ENCODE measurements at regions not wholly inside any gene's neighbourhood (a gene's known extent, or its start where the extent isn't known, plus 50 kb on each side); places are given as distances from the start of the nearest gene placed in this dataset.

GRCh38 chr12:38158428-38159091 lies 158.0 kb upstream of the ALG10B start:
- Histone ChIP-seq H3K9ac (ENCODE audit: low read length) (no peak overlapping the region), H3K36me3 (ENCODE audit: control insufficient read depth, insufficient read depth, low read length) (no peaks in the 10 kb centered on the region), H3K56ac (ENCODE audit: low read length) (no peak overlapping the region), H3K79me1 (ENCODE audit: low read length) (no peaks in the 10 kb centered on the region), H3K4me2 (ENCODE audit: low read length) (no peak overlapping the region), H3K4me1 (ENCODE audit: control insufficient read depth, low read depth, low read length) (no peaks in the 10 kb centered on the region), H2AK5ac (ENCODE audit: low read length) (no peak overlapping the region), H2BK5ac (ENCODE audit: low read length) (no peak overlapping the region), H3K4ac (ENCODE audit: low read depth, low read length) (no peak overlapping the region), H4K8ac (ENCODE audit: low read depth, low read length) (no peak overlapping the region), H3K4me3 (ENCODE audit: low read length) (no peak overlapping the region), H3K18ac (ENCODE audit: low read length) (no peak overlapping the region), H3K23ac (ENCODE audit: low read length) (no peak overlapping the region), H2BK120ac (ENCODE audit: low read depth, low read length) (no peak overlapping the region), H3K27me3 (ENCODE audit: insufficient read depth, low read length, poor library complexity) (no peaks in the 10 kb centered on the region), H3K79me2 (ENCODE audit: control insufficient read depth, insufficient read depth, low read length) (no peaks in the 10 kb centered on the region), H4K5ac (ENCODE audit: low read length) (no peak overlapping the region), H3K27ac (ENCODE audit: low read depth, low read length) (no peak overlapping the region), H2BK15ac (replicated peaks; ENCODE audit: low read depth) (no peak overlapping the region)
- WGBS (ENCODE audit: extremely low coverage, insufficient coverage, low lambda C conversion rate), result no CpG with 5 or more reads among the region's 32 CpGs
- no peak for DNase-seq

GRCh38 chr12:38159092-38159551 lies 157.5 kb upstream of the ALG10B start:
- H4K8ac ChIP-seq (ENCODE audit: low read depth, low read length), result no peak overlapping the region
- WGBS (ENCODE audit: extremely low coverage, insufficient coverage, low lambda C conversion rate), result no CpG with 5 or more reads among the region's 19 CpGs
- no peak overlapping the region for H4K5ac ChIP-seq (ENCODE audit: low read length)
- no peaks in the 10 kb centered on the region for H3K36me3 ChIP-seq (ENCODE audit: control insufficient read depth, insufficient read depth, low read length)
- no peaks in the 10 kb centered on the region for H3K4me1 ChIP-seq (ENCODE audit: control insufficient read depth, low read depth, low read length)
- H2BK5ac ChIP-seq (ENCODE audit: low read length), result no peak overlapping the region
- no peaks in the 10 kb centered on the region for H3K79me2 ChIP-seq (ENCODE audit: control insufficient read depth, insufficient read depth, low read length)
- H3K9ac ChIP-seq (ENCODE audit: low read length), result no peak overlapping the region
- no peak overlapping the region for H3K4me2 ChIP-seq (ENCODE audit: low read length)
- H3K56ac ChIP-seq (ENCODE audit: low read length), result no peak overlapping the region
- H3K18ac ChIP-seq (ENCODE audit: low read length), result no peak overlapping the region
- no peak overlapping the region for H2AK5ac ChIP-seq (ENCODE audit: low read length)
- H2BK120ac ChIP-seq (ENCODE audit: low read depth, low read length), result no peak overlapping the region
- no peak for DNase-seq
- H2BK15ac ChIP-seq (replicated peaks; ENCODE audit: low read depth), result no peak overlapping the region
- no peak overlapping the region for H3K4ac ChIP-seq (ENCODE audit: low read depth, low read length)
- H3K79me1 ChIP-seq (ENCODE audit: low read length), result no peaks in the 10 kb centered on the region
- H3K27me3 ChIP-seq (ENCODE audit: insufficient read depth, low read length, poor library complexity), result no peaks in the 10 kb centered on the region
- no peak overlapping the region for H3K4me3 ChIP-seq (ENCODE audit: low read length)
- no peak overlapping the region for H3K27ac ChIP-seq (ENCODE audit: low read depth, low read length)
- no peak overlapping the region for H3K23ac ChIP-seq (ENCODE audit: low read length)

GRCh38 chr12:38159591-38160317 lies 156.8 kb upstream of the ALG10B start:
- H3K4me2 ChIP-seq (ENCODE audit: low read length), result no peak overlapping the region
- no peak overlapping the region for H3K9ac ChIP-seq (ENCODE audit: low read length)
- no peak overlapping the region for H2BK15ac ChIP-seq (replicated peaks; ENCODE audit: low read depth)
- no peak overlapping the region for H3K56ac ChIP-seq (ENCODE audit: low read length)
- no peak overlapping the region for H3K27ac ChIP-seq (ENCODE audit: low read depth, low read length)
- no peak overlapping the region for H4K5ac ChIP-seq (ENCODE audit: low read length)
- no peak overlapping the region for H3K23ac ChIP-seq (ENCODE audit: low read length)
- no peak overlapping the region for H3K4me3 ChIP-seq (ENCODE audit: low read length)
- DNase-seq, result no peak
- no peak overlapping the region for H3K4ac ChIP-seq (ENCODE audit: low read depth, low read length)
- no peak overlapping the region for H2BK5ac ChIP-seq (ENCODE audit: low read length)
- no peak overlapping the region for H2BK120ac ChIP-seq (ENCODE audit: low read depth, low read length)
- WGBS (ENCODE audit: extremely low coverage, insufficient coverage, low lambda C conversion rate), result no CpG with 5 or more reads among the region's 39 CpGs
- H3K36me3 ChIP-seq (ENCODE audit: control insufficient read depth, insufficient read depth, low read length), result no peaks in the 10 kb centered on the region
- H4K8ac ChIP-seq (ENCODE audit: low read depth, low read length), result no peak overlapping the region
- H2AK5ac ChIP-seq (ENCODE audit: low read length), result no peak overlapping the region
- H3K18ac ChIP-seq (ENCODE audit: low read length), result no peak overlapping the region
- H3K79me1 ChIP-seq (ENCODE audit: low read length), result no peaks in the 10 kb centered on the region
- H3K79me2 ChIP-seq (ENCODE audit: control insufficient read depth, insufficient read depth, low read length), result no peaks in the 10 kb centered on the region
- H3K4me1 ChIP-seq (ENCODE audit: control insufficient read depth, low read depth, low read length), result no peaks in the 10 kb centered on the region
- no peaks in the 10 kb centered on the region for H3K27me3 ChIP-seq (ENCODE audit: insufficient read depth, low read length, poor library complexity)

DNA sequence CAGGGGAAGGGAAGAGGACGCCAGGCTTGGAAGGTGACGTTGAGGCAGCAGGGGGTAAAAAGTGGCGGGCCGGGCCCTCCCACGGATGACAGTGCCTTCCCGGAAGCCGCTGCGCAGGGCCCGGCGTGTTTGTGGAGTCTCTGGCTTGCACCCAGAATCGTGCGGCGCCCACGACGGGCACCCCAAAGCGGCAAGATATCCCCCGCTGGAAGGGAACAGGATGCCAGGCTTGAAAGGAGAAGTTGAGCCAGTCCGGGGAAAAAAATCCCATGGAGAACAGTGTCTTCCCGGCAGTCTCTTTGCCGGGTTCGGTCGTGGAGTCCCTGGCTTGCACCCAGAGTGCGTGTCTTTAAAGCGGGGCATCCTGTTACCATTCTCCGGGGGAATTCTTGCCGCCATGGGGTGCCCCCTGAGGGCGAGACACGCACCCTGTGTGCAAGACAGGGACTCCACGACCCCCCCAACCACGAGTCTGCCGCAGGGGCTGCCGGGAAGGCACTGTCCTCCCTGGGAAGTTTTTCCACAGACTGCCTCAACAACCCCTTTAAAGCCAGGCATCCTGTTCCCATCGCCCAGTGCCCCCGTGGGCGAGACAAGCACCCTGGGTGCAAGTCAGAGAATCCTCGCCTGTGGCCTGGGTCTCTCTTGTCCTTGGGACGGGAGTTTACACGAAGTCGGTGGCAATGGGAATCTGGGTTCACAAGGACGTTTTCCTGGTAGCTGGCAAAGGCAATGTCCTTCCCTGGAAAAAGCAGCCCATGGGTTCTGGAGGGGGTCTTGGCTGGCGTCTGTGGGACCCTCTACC lies 156.1 kb upstream of the ALG10B start:
- no CpG with 5 or more reads among the region's 41 CpGs for WGBS (ENCODE audit: extremely low coverage, insufficient coverage, low lambda C conversion rate)

DNA sequence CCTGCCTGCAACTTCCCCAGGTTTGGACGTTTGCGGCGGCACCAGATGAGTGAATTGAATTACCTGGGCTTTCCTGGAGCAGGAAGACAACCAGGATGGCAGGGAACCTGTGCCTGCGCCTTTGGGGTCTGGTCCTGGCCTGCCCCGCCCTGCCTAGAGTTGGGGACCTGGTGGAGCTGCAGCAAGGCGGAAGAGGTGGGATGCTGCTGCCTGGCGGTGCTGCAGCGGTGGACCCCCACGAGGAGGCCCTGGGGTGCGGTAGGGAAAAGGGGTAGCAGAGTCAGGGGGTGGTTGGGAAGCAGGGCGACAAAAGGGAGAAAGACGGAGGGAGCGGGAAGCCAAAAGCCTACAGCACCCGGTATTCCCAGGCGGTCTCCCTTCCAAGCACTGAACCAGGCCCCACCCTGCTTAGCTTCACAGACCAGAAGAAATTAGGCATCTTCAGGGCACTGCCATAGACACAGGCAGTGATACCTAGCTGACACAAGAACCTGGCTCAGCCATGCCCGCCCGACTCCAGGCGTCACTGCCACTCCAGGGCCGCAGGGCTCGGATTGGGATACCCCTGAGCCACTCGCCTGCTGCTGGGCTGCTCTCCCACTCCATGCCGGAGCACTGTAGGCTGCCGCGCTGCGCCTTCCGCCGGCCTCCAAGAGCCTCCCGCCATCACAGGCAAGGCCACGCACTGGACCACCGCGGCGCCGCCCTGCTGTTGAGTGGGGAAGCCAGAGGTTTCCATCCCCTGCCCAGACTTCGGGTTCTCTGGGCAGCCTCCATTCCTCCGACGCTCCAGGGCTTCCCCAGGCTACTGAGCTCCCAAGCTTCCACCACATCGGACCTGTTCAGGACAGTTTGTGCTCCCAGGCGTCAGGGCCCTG lies 155.2 kb upstream of the ALG10B start:
- no peak overlapping the region for H2BK15ac ChIP-seq (replicated peaks; ENCODE audit: low read depth)
- H4K8ac ChIP-seq (ENCODE audit: low read depth, low read length), result no peak overlapping the region
- no peak overlapping the region for H3K18ac ChIP-seq (ENCODE audit: low read length)
- no peak overlapping the region for H3K56ac ChIP-seq (ENCODE audit: low read length)
- no peak overlapping the region for H3K4me3 ChIP-seq (ENCODE audit: low read length)
- H3K36me3 ChIP-seq (ENCODE audit: control insufficient read depth, insufficient read depth, low read length), result no peaks in the 10 kb centered on the region
- H2BK5ac ChIP-seq (ENCODE audit: low read length), result no peak overlapping the region
- no peak overlapping the region for H2AK5ac ChIP-seq (ENCODE audit: low read length)
- no peak overlapping the region for H3K4me2 ChIP-seq (ENCODE audit: low read length)
- WGBS (ENCODE audit: extremely low coverage, insufficient coverage, low lambda C conversion rate), result no CpG with 5 or more reads among the region's 38 CpGs
- no peak overlapping the region for H3K23ac ChIP-seq (ENCODE audit: low read length)
- no peaks in the 10 kb centered on the region for H3K79me2 ChIP-seq (ENCODE audit: control insufficient read depth, insufficient read depth, low read length)
- H2BK120ac ChIP-seq (ENCODE audit: low read depth, low read length), result no peak overlapping the region
- no peaks in the 10 kb centered on the region for H3K79me1 ChIP-seq (ENCODE audit: low read length)
- DNase-seq, result peak; percentile 4
- H3K27ac ChIP-seq (ENCODE audit: low read depth, low read length), result no peak overlapping the region
- no peaks in the 10 kb centered on the region for H3K27me3 ChIP-seq (ENCODE audit: insufficient read depth, low read length, poor library complexity)
- no peak overlapping the region for H4K5ac ChIP-seq (ENCODE audit: low read length)
- no peak overlapping the region for H3K9ac ChIP-seq (ENCODE audit: low read length)
- no peaks in the 10 kb centered on the region for H3K4me1 ChIP-seq (ENCODE audit: control insufficient read depth, low read depth, low read length)
- no peak overlapping the region for H3K4ac ChIP-seq (ENCODE audit: low read depth, low read length)

More for the DNA sequence above, 156.1 kb upstream of the ALG10B start:
- Histone ChIP-seq H3K9ac (ENCODE audit: low read length) (no peak overlapping the region), H3K23ac (ENCODE audit: low read length) (no peak overlapping the region), H3K56ac (ENCODE audit: low read length) (no peak overlapping the region), H3K18ac (ENCODE audit: low read length) (no peak overlapping the region), H3K4me2 (ENCODE audit: low read length) (no peak overlapping the region), H2AK5ac (ENCODE audit: low read length) (no peak overlapping the region), H4K8ac (ENCODE audit: low read depth, low read length) (no peak overlapping the region), H3K4me3 (ENCODE audit: low read length) (no peak overlapping the region), H2BK120ac (ENCODE audit: low read depth, low read length) (no peak overlapping the region), H3K4ac (ENCODE audit: low read depth, low read length) (no peak overlapping the region), H3K79me2 (ENCODE audit: control insufficient read depth, insufficient read depth, low read length) (no peaks in the 10 kb centered on the region), H3K4me1 (ENCODE audit: control insufficient read depth, low read depth, low read length) (no peaks in the 10 kb centered on the region), H2BK15ac (replicated peaks; ENCODE audit: low read depth) (no peak overlapping the region), H3K36me3 (ENCODE audit: control insufficient read depth, insufficient read depth, low read length) (no peaks in the 10 kb centered on the region), H3K27ac (ENCODE audit: low read depth, low read length) (no peak overlapping the region), H3K27me3 (ENCODE audit: insufficient read depth, low read length, poor library complexity) (no peaks in the 10 kb centered on the region), H3K79me1 (ENCODE audit: low read length) (no peaks in the 10 kb centered on the region), H4K5ac (ENCODE audit: low read length) (no peak overlapping the region), H2BK5ac (ENCODE audit: low read length) (no peak overlapping the region)
- no peak for DNase-seq

Measured in mesendoderm (in vitro differentiated cells).